Psoas muscle (tissue), 7 donors: ENCODE measurements at regions not wholly inside any gene's neighbourhood (a gene's known extent, or its start where the extent isn't known, plus 50 kb on each side); places are given as distances from the start of the nearest gene placed in this dataset.

ENCODE experiments used
- ATAC-seq, 4 donors: fragments of 200-7000 bp; cut with Tn5 transposase; one replicate each; pipeline ENCODE4 v1.9.1; 2020; ENCODE audit warnings: moderate library complexity in 3 of 4, mild to moderate bottlenecking in 2 of 4
- DNase-seq, 2 donors: peaks; one replicate each; pipeline ENCODE4 v3.0.0-alpha.2; 2020
- H3K27ac ChIP-seq: fragments of 200-600 bp; one replicate; pipeline ENCODE4 v1.8.0; 2022
- H3K27me3 ChIP-seq, 3 donors: fragments of 200-600 bp in 1 of 3; one replicate each; pipeline versions ENCODE4 v1.6.1 to v1.8.0; 2013 to 2022; ENCODE audit warnings: low read length in 2 of 3, mild to moderate bottlenecking in 2 of 3, moderate library complexity in 1 of 3; ENCODE audit not compliant: insufficient read depth in 3 of 3
- H3K36me3 ChIP-seq, 2 donors: fragments of 200-600 bp in 1 of 2; one replicate each; pipeline versions ENCODE4 v1.6.1 to v1.8.0; 2013 to 2022; ENCODE audit warnings: low read depth in 1 of 2, mild to moderate bottlenecking in 1 of 2, moderate library complexity in 1 of 2; ENCODE audit not compliant: insufficient read depth in 1 of 2
- H3K4me1 ChIP-seq: fragments of 200-600 bp; one replicate; pipeline ENCODE4 v1.8.0; 2022
- H3K4me3 ChIP-seq: fragments of 200-600 bp; one replicate; pipeline ENCODE4 v1.8.0; 2022; ENCODE audit warnings: mild to moderate bottlenecking
- H3K9me3 ChIP-seq: fragments of 200-600 bp; one replicate; pipeline ENCODE4 v1.8.0; 2022
- WGBS, 3 donors: extraction: QIAGEN DNeasy Blood & Tissue Kit; methylation state at CpG; one replicate each; pipeline versions ENCODE4 v1.1.6 to v1.1.7; 2013; 5-methylcytosine and 5-hydroxymethylcytosine counted together
- intact Hi-C, 2 donors: fragments of 100-400 bp; cut with DNase I; formaldehyde crosslinking; loops; one replicate each; pipeline versions ENCODE4 v1.11.0 to v1.14.2; 2022
- TF ChIP-seq, protein P1 (sequence below): fragments of 200-600 bp; IDR thresholded peaks from one replicate; pipeline ENCODE4 v1.8.0; 2022; ENCODE audit warnings: antibody characterized with exemption
- donor health status: healthy with polysubstance abuse.
- donor health status: DM: no; HTN: no; CAD: no; lungs with moderate emphysema.
- donor health status: Bipolar disorder and iron deficiency.
- donor health status: healthy.
- donor health status: DM: yes; HTN: yes; CAD: no.
- donor health status: DM: no; HTN: no; CAD: no.
- donor health status: DM: yes; HTN: yes; CAD: no.

- ATAC-seq (no peak), DNase-seq (no peak)
- intact Hi-C loops: no loop called here
- Histone ChIP-seq H3K36me3 (no peaks in the 10 kb centered on the region), H3K27ac (no peak overlapping the region), H3K4me1 (no peaks in the 10 kb centered on the region), H3K9me3 (no peaks in the 10 kb centered on the region), H3K27me3 (no peaks in the 10 kb centered on the region), H3K4me3 (no peak overlapping the region)
- TF ChIP-seq, protein P1, sequence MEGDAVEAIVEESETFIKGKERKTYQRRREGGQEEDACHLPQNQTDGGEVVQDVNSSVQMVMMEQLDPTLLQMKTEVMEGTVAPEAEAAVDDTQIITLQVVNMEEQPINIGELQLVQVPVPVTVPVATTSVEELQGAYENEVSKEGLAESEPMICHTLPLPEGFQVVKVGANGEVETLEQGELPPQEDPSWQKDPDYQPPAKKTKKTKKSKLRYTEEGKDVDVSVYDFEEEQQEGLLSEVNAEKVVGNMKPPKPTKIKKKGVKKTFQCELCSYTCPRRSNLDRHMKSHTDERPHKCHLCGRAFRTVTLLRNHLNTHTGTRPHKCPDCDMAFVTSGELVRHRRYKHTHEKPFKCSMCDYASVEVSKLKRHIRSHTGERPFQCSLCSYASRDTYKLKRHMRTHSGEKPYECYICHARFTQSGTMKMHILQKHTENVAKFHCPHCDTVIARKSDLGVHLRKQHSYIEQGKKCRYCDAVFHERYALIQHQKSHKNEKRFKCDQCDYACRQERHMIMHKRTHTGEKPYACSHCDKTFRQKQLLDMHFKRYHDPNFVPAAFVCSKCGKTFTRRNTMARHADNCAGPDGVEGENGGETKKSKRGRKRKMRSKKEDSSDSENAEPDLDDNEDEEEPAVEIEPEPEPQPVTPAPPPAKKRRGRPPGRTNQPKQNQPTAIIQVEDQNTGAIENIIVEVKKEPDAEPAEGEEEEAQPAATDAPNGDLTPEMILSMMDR: no peak
Measured at GRCh38 chr3:5690490-5690889, 503.0 kb downstream of the EDEM1 start.

GRCh38 chr3:5690904-5691532, 503.5 kb downstream of the EDEM1 start:
- TF ChIP-seq, protein P1: no peak
- no peaks in the 10 kb centered on the region for H3K9me3 ChIP-seq
- no peaks in the 10 kb centered on the region for H3K36me3 ChIP-seq
- H3K27me3 ChIP-seq: no peaks in the 10 kb centered on the region
- WGBS, 3 donors: 68 to 87% (median 83%) methylated on average over 3 of the region's 3 CpGs
- intact Hi-C loops: no loop called here
- ATAC-seq: no peak
- no peak for DNase-seq
- H3K27ac ChIP-seq: no peak overlapping the region
- H3K4me1 ChIP-seq: no peaks in the 10 kb centered on the region
- no peak overlapping the region for H3K4me3 ChIP-seq

GRCh38 chr3:5692446-5692845, 504.9 kb downstream of the EDEM1 start:
- intact Hi-C loops: no loop called here
- H3K4me1 ChIP-seq: no peaks in the 10 kb centered on the region
- no peaks in the 10 kb centered on the region for H3K27me3 ChIP-seq
- ATAC-seq (no peak), DNase-seq (no peak)
- no peak overlapping the region for H3K4me3 ChIP-seq
- WGBS, 3 donors: 62 to 74% (median 74%) methylated on average over 7 of the region's 7 CpGs
- no peaks in the 10 kb centered on the region for H3K36me3 ChIP-seq
- TF ChIP-seq, protein P1: no peak
- no peak overlapping the region for H3K27ac ChIP-seq
- no peaks in the 10 kb centered on the region for H3K9me3 ChIP-seq

DNA sequence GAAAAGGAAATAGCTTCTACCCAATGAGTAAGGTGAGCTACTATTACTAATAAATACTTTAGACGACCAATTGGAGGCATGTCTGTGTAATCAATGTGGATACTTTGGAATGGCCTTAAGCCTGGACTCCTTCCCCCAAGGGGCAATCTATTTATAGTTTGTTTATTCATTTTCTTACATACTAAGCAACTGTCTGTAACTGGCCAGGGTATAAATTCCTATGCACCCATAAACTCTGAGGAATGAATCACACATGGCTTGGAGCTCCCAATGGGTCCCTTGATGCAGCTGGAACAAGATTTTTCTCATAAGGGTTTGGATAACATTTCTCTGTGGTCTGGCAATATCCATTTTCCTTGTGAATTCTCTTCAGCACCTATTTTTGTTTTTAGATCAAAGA, 506.8 kb downstream of the EDEM1 start:
- no peak for DNase-seq
- no peak for ATAC-seq
- TF ChIP-seq, protein P1: no peak
- Histone ChIP-seq H3K36me3 (no peaks in the 10 kb centered on the region), H3K4me3 (no peak overlapping the region), H3K4me1 (no peaks in the 10 kb centered on the region), H3K27me3 (no peaks in the 10 kb centered on the region), H3K27ac (no peak overlapping the region), H3K9me3 (no peaks in the 10 kb centered on the region)
- intact Hi-C loops: no loop called here
- WGBS, 3 donors: 40 to 61% (median 55%) methylated on average over 1 of the region's 1 CpG

DNA sequence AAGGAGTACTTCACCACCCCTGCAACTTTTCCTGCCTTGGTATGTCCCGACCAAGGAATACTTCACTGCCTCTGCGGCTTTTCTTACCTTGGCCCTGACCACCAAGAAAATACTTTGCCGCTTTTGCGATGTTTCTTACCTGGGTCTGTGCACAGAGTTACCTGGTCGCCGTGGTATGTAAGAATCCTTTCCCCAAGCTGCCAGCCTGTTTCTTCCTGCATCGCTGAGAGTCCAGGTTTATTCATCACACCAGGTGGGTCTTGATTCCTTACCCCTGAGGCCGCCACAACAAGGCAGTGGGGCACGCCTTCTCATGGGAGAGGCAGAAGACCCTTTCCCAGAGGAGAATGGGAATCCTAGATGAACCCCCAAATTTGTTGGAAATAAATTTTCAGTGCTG, 511.3 kb downstream of the EDEM1 start:
- intact Hi-C loops: no loop called here
- DNase-seq: no peak
- H3K27me3 ChIP-seq: no peaks in the 10 kb centered on the region

More for the DNA sequence above, 511.3 kb downstream of the EDEM1 start:
- no peaks in the 10 kb centered on the region for H3K36me3 ChIP-seq
- no peak for ATAC-seq
- H3K4me3 ChIP-seq: no peak overlapping the region
- no peak overlapping the region for H3K27ac ChIP-seq
- H3K9me3 ChIP-seq: no peaks in the 10 kb centered on the region
- TF ChIP-seq, protein P1: no peak
- WGBS, 3 donors: 84 to 94% (median 92%) methylated on average over 9 of the region's 9 CpGs
- H3K4me1 ChIP-seq: no peaks in the 10 kb centered on the region
